Testis (tissue), 2 donors: ENCODE measurements at regions not wholly inside any gene's neighbourhood (a gene's known extent, or its start where the extent isn't known, plus 50 kb on each side); places are given as distances from the start of the nearest gene placed in this dataset.

Source experiments
- POLR2A ChIP-seq: fragments of 450-650 bp; IDR thresholded peaks from one replicate; pipeline ENCODE4 v1.6.1; 2017; ENCODE audit warnings: antibody characterized with exemption, mild to moderate bottlenecking, moderate library complexity
- TF ChIP-seq, protein P1 (sequence below), 3 experiments: fragments of 450-650 bp in 2 of 3; fragments of 200-600 bp in 1 of 3; sonication (generic) in 1 of 3; IDR thresholded peaks; one replicate each; pipeline ENCODE4 v1.5.1; 2016 to 2019; ENCODE audit warnings: antibody characterized with exemption in 3 of 3, mild to moderate bottlenecking in 2 of 3, moderate library complexity in 1 of 3

DNA sequence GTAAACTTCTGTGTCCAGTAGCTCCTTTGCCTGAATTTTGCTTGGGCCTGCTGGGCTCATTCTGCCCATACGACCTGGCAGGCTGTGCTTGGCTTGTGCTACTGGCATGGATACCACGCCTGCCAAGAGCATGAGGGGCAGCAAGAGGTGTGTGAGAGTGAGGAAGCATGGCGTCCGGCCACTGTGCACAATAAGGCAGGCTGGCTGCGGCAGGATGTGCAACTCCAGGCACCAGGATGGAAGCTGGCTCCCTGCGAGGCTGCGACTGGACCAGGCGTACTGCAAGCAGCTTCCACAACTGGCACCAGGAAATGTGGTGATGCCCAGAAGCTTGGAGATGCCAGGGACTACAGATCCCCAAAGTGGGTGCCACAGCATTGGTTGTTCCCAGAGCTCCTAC is 709.3 kb downstream of the PCDH18 start:
- TF ChIP-seq, protein P1, sequence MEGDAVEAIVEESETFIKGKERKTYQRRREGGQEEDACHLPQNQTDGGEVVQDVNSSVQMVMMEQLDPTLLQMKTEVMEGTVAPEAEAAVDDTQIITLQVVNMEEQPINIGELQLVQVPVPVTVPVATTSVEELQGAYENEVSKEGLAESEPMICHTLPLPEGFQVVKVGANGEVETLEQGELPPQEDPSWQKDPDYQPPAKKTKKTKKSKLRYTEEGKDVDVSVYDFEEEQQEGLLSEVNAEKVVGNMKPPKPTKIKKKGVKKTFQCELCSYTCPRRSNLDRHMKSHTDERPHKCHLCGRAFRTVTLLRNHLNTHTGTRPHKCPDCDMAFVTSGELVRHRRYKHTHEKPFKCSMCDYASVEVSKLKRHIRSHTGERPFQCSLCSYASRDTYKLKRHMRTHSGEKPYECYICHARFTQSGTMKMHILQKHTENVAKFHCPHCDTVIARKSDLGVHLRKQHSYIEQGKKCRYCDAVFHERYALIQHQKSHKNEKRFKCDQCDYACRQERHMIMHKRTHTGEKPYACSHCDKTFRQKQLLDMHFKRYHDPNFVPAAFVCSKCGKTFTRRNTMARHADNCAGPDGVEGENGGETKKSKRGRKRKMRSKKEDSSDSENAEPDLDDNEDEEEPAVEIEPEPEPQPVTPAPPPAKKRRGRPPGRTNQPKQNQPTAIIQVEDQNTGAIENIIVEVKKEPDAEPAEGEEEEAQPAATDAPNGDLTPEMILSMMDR (IDR thresholded peaks at IDR 0.05), result no peak
- no peak for TF ChIP-seq POLR2A
